ENCODE measurements at regions not wholly inside any gene's neighbourhood (a gene's known extent, or its start where the extent isn't known, plus 50 kb on each side); places are given as distances from the start of the nearest gene placed in this dataset.

DNA sequence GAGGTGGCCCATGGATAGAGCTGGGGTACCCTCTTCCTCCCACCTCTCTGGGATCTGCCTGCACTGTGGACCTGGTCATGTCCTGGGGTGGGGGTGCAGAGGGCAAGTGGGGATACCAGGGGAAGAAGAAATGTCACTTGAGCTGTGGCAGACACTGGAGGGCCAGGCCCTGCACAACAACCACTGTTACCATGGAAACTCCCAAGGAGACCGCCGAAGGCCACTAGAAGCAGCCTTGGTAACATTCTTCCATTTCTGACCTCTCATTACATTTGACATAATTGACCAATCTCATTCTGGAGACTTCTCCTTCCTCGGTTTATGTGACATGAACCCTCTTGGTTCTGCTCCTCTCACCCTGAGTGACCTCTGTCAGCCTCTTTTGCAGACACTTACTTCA, 179.9 kb upstream of the SERP2 start:
- H3K9me3 ChIP-seq (ENCODE audit: control insufficient read depth, low read depth, low read length), result no peaks in the 10 kb centered on the region
- no peak overlapping the region for H3T11ph ChIP-seq (ENCODE audit: low read length)
- Mint-ChIP-seq H3K4me3 (no peak overlapping the region), H3K36me3 (ENCODE audit: insufficient read depth in 1 of 3, low read depth in 3 of 3) (no peaks in the 10 kb centered on the region), H3K27me3 (ENCODE audit: low read depth) (peaks cover 8% of the 10 kb centered on the region), H3K4me1 (peaks cover 0 to 2% of the 10 kb centered on the region in 2 experiments; a peak in 3 of 4 replicates), H3K9me3 (no peaks in the 10 kb centered on the region), H3K27ac (no peak overlapping the region)
- H3K18ac ChIP-seq (ENCODE audit: insufficient read length, low read depth, low read length), result no peak overlapping the region
- no peak overlapping the region for H3K56ac ChIP-seq (ENCODE audit: insufficient read length, low read depth, low read length)
- no peak overlapping the region for H2BK15ac ChIP-seq (ENCODE audit: low read depth, low read length)
- WGBS (ENCODE audit: extremely low coverage, insufficient read length, low lambda C conversion rate), result no CpG with 5 or more reads among the region's 3 CpGs
- H3K27ac ChIP-seq (ENCODE audit: insufficient read length, low read depth, low read length), result no peak overlapping the region
- no peak overlapping the region for H4K5ac ChIP-seq (ENCODE audit: insufficient read length, low read depth, low read length)
- H3K23me2 ChIP-seq (ENCODE audit: insufficient read length, low read depth, low read length, poor library complexity, severe bottlenecking), result no peaks in the 10 kb centered on the region
- H4K20me1 ChIP-seq (ENCODE audit: control insufficient read depth, insufficient read depth, insufficient read length), result no peaks in the 10 kb centered on the region
- H2BK20ac ChIP-seq (ENCODE audit: low read depth, low read length, poor library complexity, severe bottlenecking), result no peak overlapping the region
- no peak overlapping the region for H2BK12ac ChIP-seq (ENCODE audit: insufficient read length, low read depth, low read length)
- no peak overlapping the region for H2AFZ ChIP-seq (ENCODE audit: low read length)
- TF ChIP-seq, protein P1, sequence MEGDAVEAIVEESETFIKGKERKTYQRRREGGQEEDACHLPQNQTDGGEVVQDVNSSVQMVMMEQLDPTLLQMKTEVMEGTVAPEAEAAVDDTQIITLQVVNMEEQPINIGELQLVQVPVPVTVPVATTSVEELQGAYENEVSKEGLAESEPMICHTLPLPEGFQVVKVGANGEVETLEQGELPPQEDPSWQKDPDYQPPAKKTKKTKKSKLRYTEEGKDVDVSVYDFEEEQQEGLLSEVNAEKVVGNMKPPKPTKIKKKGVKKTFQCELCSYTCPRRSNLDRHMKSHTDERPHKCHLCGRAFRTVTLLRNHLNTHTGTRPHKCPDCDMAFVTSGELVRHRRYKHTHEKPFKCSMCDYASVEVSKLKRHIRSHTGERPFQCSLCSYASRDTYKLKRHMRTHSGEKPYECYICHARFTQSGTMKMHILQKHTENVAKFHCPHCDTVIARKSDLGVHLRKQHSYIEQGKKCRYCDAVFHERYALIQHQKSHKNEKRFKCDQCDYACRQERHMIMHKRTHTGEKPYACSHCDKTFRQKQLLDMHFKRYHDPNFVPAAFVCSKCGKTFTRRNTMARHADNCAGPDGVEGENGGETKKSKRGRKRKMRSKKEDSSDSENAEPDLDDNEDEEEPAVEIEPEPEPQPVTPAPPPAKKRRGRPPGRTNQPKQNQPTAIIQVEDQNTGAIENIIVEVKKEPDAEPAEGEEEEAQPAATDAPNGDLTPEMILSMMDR (conservative IDR thresholded peaks at IDR 0.05), result no peak
- no peak overlapping the region for H3K23ac ChIP-seq (ENCODE audit: insufficient read length, low read depth, low read length)
- no peak overlapping the region for H3K4ac ChIP-seq (ENCODE audit: low read depth, low read length)
- no peak overlapping the region for H3K14ac ChIP-seq (ENCODE audit: insufficient read depth, low read length)
- no peak overlapping the region for H2BK120ac ChIP-seq (ENCODE audit: low read depth, low read length, poor library complexity, severe bottlenecking)
- H3K9ac ChIP-seq (ENCODE audit: extremely low read depth, insufficient read length, low read length), result no peak overlapping the region
- DNase-seq, result no peak
- H4K91ac ChIP-seq (ENCODE audit: insufficient read length, low read depth, low read length), result no peak overlapping the region
- H3K79me1 ChIP-seq (ENCODE audit: insufficient read depth, low read depth, low read length, poor library complexity, severe bottlenecking), result no peaks in the 10 kb centered on the region
- H2BK5ac ChIP-seq (ENCODE audit: insufficient read length, low read length), result no peak overlapping the region
- H3K79me2 ChIP-seq (ENCODE audit: insufficient read depth, low read length), result no peaks in the 10 kb centered on the region
- H3K4me1 ChIP-seq (ENCODE audit: insufficient read depth, low read length), result no peaks in the 10 kb centered on the region
- H4K8ac ChIP-seq (replicated peaks; ENCODE audit: insufficient read length, low read depth, low read length), result no peak overlapping the region
- H2AK5ac ChIP-seq (ENCODE audit: insufficient read length, low read length), result no peak overlapping the region
- H3K27me3 ChIP-seq (ENCODE audit: insufficient read depth, low read length), result no peaks in the 10 kb centered on the region
- no peak overlapping the region for H3K4me2 ChIP-seq (ENCODE audit: insufficient read depth, insufficient read length, low read length)

All from H9 (cell line).